B cell (primary cell): ENCODE measurements at regions not wholly inside any gene's neighbourhood (a gene's known extent, or its start where the extent isn't known, plus 50 kb on each side); places are given as distances from the start of the nearest gene placed in this dataset.

Experiments
- CTCF ChIP-seq: fragments of 200-600 bp; IDR thresholded peaks from one replicate; pipeline ENCODE4 v1.8.0; 2022; ENCODE audit warnings: antibody characterized with exemption, mild to moderate bottlenecking
- EZH2 ChIP-seq: IDR thresholded peaks from 2 replicates; pipeline ENCODE4 v1.6.1; 2012; ENCODE audit warnings: borderline replicate concordance, low read depth, mild to moderate bottlenecking, moderate library complexity, low read length; ENCODE audit not compliant: insufficient read depth, poor library complexity, severe bottlenecking

DNA sequence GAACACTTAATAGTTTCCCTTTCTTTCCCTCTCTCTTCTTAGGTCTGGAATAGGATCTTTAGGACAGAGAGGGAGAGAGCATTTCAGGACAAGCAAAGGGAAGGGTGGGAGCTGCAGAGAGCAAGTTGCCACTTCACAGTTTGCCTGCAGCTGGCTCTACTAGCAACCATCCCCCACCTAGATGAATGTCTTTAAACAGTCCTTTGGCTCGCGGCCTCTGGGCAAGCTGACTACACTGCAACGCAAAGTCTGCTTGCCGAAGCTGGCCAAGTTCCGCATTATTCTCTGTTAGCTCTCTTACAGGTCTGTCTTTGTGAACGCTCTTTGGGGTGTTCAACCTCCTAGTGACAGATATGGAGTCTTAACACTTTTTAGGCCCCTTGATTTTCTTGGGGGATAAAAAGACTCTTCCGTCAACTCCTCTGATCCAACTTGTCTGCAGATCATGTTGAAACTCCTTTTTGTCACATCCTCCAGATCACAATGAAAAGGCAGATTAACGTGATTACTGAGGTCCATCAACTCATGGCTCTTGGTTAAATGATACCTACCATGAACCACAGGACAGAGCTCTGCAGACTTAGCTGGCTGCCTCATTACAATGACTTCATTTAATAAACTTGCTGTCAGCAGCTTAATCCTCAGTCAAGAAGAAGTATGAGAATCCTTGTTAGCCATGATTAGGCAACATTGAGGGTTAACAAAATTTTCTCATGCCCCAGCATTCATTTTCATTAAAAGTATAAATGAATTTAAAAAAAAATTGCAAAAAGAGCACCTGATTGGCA lies 74.6 kb downstream of the SLC4A3 start:
- TF ChIP-seq CTCF (no peak), EZH2 (no peak)
